Smooth muscle cell (in vitro differentiated cells): ENCODE measurements at regions not wholly inside any gene's neighbourhood (a gene's known extent, or its start where the extent isn't known, plus 50 kb on each side); places are given as distances from the start of the nearest gene placed in this dataset.

Experiments used
- DNase-seq: peaks from one replicate; lab custom pipeline; 2025; ENCODE audit not compliant: unreplicated experiment; lab: John Stamatoyannopoulos, UW
- H2AFZ ChIP-seq: fragments of 200-600 bp; sonication (generic); 2 replicates; pipeline ENCODE4 v1.6.0; 2016; ENCODE audit warnings: antibody characterized with exemption, low read depth, mild to moderate bottlenecking
- H3F3A ChIP-seq: fragments of 200-600 bp; sonication (generic); 2 replicates; pipeline ENCODE4 v1.6.0; 2017; ENCODE audit warnings: antibody characterized with exemption, low read depth
- H3K27ac ChIP-seq: fragments of 200-600 bp; sonication (generic); 2 replicates; pipeline ENCODE4 v1.5.1; 2016; ENCODE audit warnings: low read depth, mild to moderate bottlenecking
- H3K27me3 ChIP-seq: fragments of 200-600 bp; sonication (generic); 2 replicates; pipeline ENCODE4 v1.6.1; 2016; ENCODE audit warnings: low read depth, mild to moderate bottlenecking
- H3K36me3 ChIP-seq: fragments of 200-600 bp; sonication (generic); 2 replicates; pipeline ENCODE4 v1.5.1; 2016; ENCODE audit warnings: low read depth
- H3K4me1 ChIP-seq: fragments of 200-600 bp; sonication (generic); 2 replicates; pipeline ENCODE4 v1.5.1; 2016; ENCODE audit warnings: low read depth
- H3K4me2 ChIP-seq: fragments of 200-600 bp; sonication (generic); 2 replicates; pipeline ENCODE4 v1.6.0; 2016; ENCODE audit warnings: mild to moderate bottlenecking
- H3K4me3 ChIP-seq: fragments of 200-600 bp; sonication (generic); 2 replicates; pipeline ENCODE4 v1.5.1; 2016; ENCODE audit warnings: mild to moderate bottlenecking
- H3K79me2 ChIP-seq: fragments of 200-600 bp; sonication (generic); 2 replicates; pipeline ENCODE4 v1.6.0; 2016; ENCODE audit warnings: low read depth, mild to moderate bottlenecking
- H3K9ac ChIP-seq: fragments of 200-600 bp; sonication (generic); 2 replicates; pipeline ENCODE4 v1.6.0; 2016; ENCODE audit warnings: low read depth
- H3K9me3 ChIP-seq: fragments of 200-600 bp; sonication (generic); replicated peaks from 2 replicates; pipeline ENCODE4 v1.5.1; 2016; ENCODE audit warnings: low read depth
- H4K20me1 ChIP-seq: fragments of 200-600 bp; sonication (generic); 2 replicates; pipeline ENCODE4 v1.6.0; 2016; ENCODE audit warnings: low read depth
- WGBS: methylation state at CpG from one replicate; pipeline ENCODE4 v1.1.7; 2016; ENCODE audit warnings: low lambda C conversion rate; 5-methylcytosine and 5-hydroxymethylcytosine counted together
- TF ChIP-seq, protein P1 (sequence below): fragments of 200-600 bp; sonication (generic); IDR thresholded peaks from 2 replicates; pipeline ENCODE4 v1.5.1; 2017; ENCODE audit warnings: borderline replicate concordance, mild to moderate bottlenecking, antibody characterized with exemption; ENCODE audit not compliant: insufficient read depth, poor library complexity, severe bottlenecking

- no peak overlapping the region for H3K9ac ChIP-seq
- H2AFZ ChIP-seq = no peak overlapping the region
- H3K4me3 ChIP-seq = no peak overlapping the region
- TF ChIP-seq, protein P1, sequence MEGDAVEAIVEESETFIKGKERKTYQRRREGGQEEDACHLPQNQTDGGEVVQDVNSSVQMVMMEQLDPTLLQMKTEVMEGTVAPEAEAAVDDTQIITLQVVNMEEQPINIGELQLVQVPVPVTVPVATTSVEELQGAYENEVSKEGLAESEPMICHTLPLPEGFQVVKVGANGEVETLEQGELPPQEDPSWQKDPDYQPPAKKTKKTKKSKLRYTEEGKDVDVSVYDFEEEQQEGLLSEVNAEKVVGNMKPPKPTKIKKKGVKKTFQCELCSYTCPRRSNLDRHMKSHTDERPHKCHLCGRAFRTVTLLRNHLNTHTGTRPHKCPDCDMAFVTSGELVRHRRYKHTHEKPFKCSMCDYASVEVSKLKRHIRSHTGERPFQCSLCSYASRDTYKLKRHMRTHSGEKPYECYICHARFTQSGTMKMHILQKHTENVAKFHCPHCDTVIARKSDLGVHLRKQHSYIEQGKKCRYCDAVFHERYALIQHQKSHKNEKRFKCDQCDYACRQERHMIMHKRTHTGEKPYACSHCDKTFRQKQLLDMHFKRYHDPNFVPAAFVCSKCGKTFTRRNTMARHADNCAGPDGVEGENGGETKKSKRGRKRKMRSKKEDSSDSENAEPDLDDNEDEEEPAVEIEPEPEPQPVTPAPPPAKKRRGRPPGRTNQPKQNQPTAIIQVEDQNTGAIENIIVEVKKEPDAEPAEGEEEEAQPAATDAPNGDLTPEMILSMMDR = peak; percentile 36
- H3K36me3 ChIP-seq = no peaks in the 10 kb centered on the region
- H3K4me1 ChIP-seq = no peaks in the 10 kb centered on the region
- 100% methylated on average over 1 of the region's 1 CpG for WGBS
- no peaks in the 10 kb centered on the region for H3K27me3 ChIP-seq
- H3F3A ChIP-seq = no peaks in the 10 kb centered on the region
- no peaks in the 10 kb centered on the region for H4K20me1 ChIP-seq
- H3K27ac ChIP-seq = no peak overlapping the region
- H3K79me2 ChIP-seq = no peaks in the 10 kb centered on the region
- no peak for DNase-seq
- H3K4me2 ChIP-seq = no peak overlapping the region
- peaks cover 6% of the 10 kb centered on the region for H3K9me3 ChIP-seq
Observed at GRCh38 chr2:128469203-128469602, 150.5 kb upstream of the HS6ST1 start.

DNA sequence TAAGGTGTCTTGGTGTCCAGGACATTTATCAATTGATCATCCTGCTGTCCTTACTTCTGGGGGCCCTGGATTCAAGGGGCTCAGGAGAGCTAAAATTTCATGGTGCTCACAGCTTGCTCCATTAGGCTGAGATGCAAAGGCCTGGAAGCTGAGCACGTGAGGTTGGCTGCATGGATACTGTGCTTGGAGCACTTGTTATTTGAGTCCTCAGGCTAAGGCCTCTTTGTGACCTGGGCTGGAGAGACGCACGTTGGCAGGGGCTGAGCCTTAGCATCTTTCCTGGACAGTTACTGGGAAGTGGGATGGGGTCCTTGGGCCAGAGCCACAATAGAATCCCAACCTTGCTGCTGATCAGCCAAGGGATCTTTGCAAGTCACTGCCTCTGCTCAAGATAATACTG is 151.2 kb upstream of the HS6ST1 start:
- Histone ChIP-seq H3K79me2 (no peaks in the 10 kb centered on the region), H4K20me1 (no peaks in the 10 kb centered on the region), H3K4me1 (no peaks in the 10 kb centered on the region), H3K27ac (no peak overlapping the region), H2AFZ (no peak overlapping the region), H3K4me2 (no peak overlapping the region), H3K4me3 (no peak overlapping the region), H3K36me3 (no peaks in the 10 kb centered on the region), H3K9me3 (peaks cover 6% of the 10 kb centered on the region), H3K9ac (no peak overlapping the region), H3K27me3 (no peaks in the 10 kb centered on the region), H3F3A (no peaks in the 10 kb centered on the region)
- DNase-seq = no peak
- 91% methylated on average over 3 of the region's 3 CpGs for WGBS
- TF ChIP-seq, protein P1 = no peak

- DNase-seq = no peak
- Histone ChIP-seq H3K4me2 (peak overlapping the region; percentile 81), H4K20me1 (no peaks in the 10 kb centered on the region), H3K27me3 (no peaks in the 10 kb centered on the region), H3K27ac (no peak overlapping the region), H3K4me3 (peak overlapping the region; percentile 23), H3K36me3 (no peaks in the 10 kb centered on the region), H2AFZ (no peak overlapping the region), H3K9me3 (peaks cover 6% of the 10 kb centered on the region), H3K4me1 (no peaks in the 10 kb centered on the region), H3K79me2 (no peaks in the 10 kb centered on the region), H3F3A (no peaks in the 10 kb centered on the region), H3K9ac (no peak overlapping the region)
- WGBS = 32% methylated on average over 5 of the region's 5 CpGs
- TF ChIP-seq, protein P1 = no peak
Observed at GRCh38 chr2:128472789-128473174, 154.1 kb upstream of the HS6ST1 start.

DNA sequence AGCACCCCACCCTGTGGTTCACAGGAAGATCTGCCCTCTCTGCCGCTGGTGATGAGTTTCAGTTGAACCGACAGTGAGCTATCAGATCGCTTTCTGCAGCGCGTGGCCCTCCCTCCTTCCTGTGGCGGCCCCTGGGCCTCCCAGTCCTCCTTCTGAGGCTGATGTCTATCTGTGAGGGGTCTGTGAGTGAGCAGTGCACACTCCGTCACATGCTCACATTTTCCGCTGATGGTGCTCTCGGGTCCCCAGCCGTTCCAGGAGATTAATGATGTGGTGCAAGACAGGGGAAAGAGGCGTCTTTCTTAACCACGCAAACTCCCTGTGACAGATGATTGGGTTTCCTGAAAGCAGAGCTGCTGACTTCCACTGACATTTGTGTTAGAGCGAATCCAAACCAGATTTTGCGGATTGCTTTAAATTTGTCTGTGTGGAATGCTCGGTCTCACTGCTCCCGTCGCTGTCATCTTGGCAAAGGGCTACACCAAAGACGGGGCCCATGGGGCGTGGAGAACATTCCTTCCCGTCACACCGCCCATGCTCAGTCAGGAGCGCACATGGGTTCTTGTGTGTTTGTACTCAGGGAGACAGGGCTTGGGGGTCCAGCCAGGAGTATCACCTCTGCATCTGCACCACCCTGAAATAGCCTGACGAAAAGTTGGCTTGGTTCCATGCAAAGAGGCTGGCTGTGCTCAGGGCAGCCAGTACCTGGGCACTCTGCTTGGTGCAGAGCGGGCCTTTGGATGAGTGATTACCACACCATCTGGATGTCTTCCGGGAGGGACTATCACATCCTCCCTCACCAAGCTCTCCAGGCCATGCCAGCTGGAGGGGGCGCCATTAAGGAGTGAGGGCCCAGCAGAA is 154.7 kb upstream of the HS6ST1 start:
- Histone ChIP-seq H3K27me3 (no peaks in the 10 kb centered on the region), H3K9ac (no peak overlapping the region), H3K9me3 (peaks cover 6% of the 10 kb centered on the region), H2AFZ (peak overlapping the region; percentile 66), H3K36me3 (no peaks in the 10 kb centered on the region), H3K4me2 (peak overlapping the region; percentile 81), H3K79me2 (no peaks in the 10 kb centered on the region), H4K20me1 (no peaks in the 10 kb centered on the region), H3K27ac (no peak overlapping the region), H3F3A (no peaks in the 10 kb centered on the region), H3K4me3 (peak overlapping the region; percentile 23), H3K4me1 (no peaks in the 10 kb centered on the region)
- WGBS = 48% methylated on average over 26 of the region's 26 CpGs
- TF ChIP-seq, protein P1 = no peak
- DNase-seq = no peak
